HEK293 (cell line): ENCODE measurements at regions not wholly inside any gene's neighbourhood (a gene's known extent, or its start where the extent isn't known, plus 50 kb on each side); places are given as distances from the start of the nearest gene placed in this dataset.

Experiments used
- GLIS2 ChIP-seq: fragments of 450-650 bp; formaldehyde crosslinking; IDR thresholded peaks from 2 replicates; pipeline ENCODE4 v1.5.1; 2016; ENCODE audit warnings: missing biosample characterization, missing genetic modification characterization
- MEIS1 ChIP-seq: sonication (generic); formaldehyde crosslinking; IDR thresholded peaks from 2 replicates; pipeline ENCODE4 v1.8.1; 2022; ENCODE audit warnings: missing genetic modification reagents, mild to moderate bottlenecking, borderline replicate concordance
- MZF1 ChIP-seq: fragments of 450-650 bp; formaldehyde crosslinking; IDR thresholded peaks from 2 replicates; pipeline ENCODE4 v1.5.1; 2017; ENCODE audit warnings: missing biosample characterization, missing genetic modification characterization, borderline replicate concordance
- SCRT1 ChIP-seq: fragments of 450-650 bp; formaldehyde crosslinking; IDR thresholded peaks from 2 replicates; pipeline ENCODE4 v1.5.1; 2016; ENCODE audit warnings: missing biosample characterization, missing genetic modification characterization, borderline replicate concordance
- SCRT2 ChIP-seq: fragments of 450-650 bp; formaldehyde crosslinking; IDR thresholded peaks from 2 replicates; pipeline ENCODE4 v1.5.1; 2016; ENCODE audit warnings: missing biosample characterization, missing genetic modification characterization
- YY1 ChIP-seq: fragments of 450-650 bp; formaldehyde crosslinking; IDR thresholded peaks from 2 replicates; pipeline ENCODE4 v1.5.1; 2018; ENCODE audit warnings: missing biosample characterization, missing genetic modification characterization
- ZBTB17 ChIP-seq: fragments of 450-650 bp; formaldehyde crosslinking; IDR thresholded peaks from 2 replicates; pipeline ENCODE4 v1.5.1; 2016; ENCODE audit warnings: missing biosample characterization, missing genetic modification characterization
- ZNF133 ChIP-seq: fragments of 450-650 bp; formaldehyde crosslinking; IDR thresholded peaks from 2 replicates; pipeline ENCODE4 v1.5.1; 2016; ENCODE audit warnings: missing biosample characterization, missing genetic modification characterization
- ZNF221 ChIP-seq: fragments of 450-650 bp; formaldehyde crosslinking; IDR thresholded peaks from 2 replicates; pipeline ENCODE4 v1.5.1; 2017; ENCODE audit warnings: missing biosample characterization, missing genetic modification characterization, borderline replicate concordance
- ZNF335 ChIP-seq: fragments of 450-650 bp; formaldehyde crosslinking; conservative IDR thresholded peaks from 2 replicates; pipeline ENCODE4 v1.5.1; 2016; ENCODE audit warnings: missing biosample characterization, missing genetic modification characterization
- ZNF423 ChIP-seq: fragments of 450-650 bp; formaldehyde crosslinking; IDR thresholded peaks from 2 replicates; pipeline ENCODE4 v1.5.1; 2016; ENCODE audit warnings: missing biosample characterization, missing genetic modification characterization
- ZNF561 ChIP-seq: fragments of 450-650 bp; IDR thresholded peaks from 2 replicates; pipeline ENCODE4 v1.5.1; 2018; ENCODE audit warnings: missing biosample characterization, missing genetic modification characterization, borderline replicate concordance
- ZNF621 ChIP-seq: fragments of 450-650 bp; formaldehyde crosslinking; IDR thresholded peaks from 2 replicates; pipeline ENCODE4 v1.5.1; 2017; ENCODE audit warnings: missing biosample characterization, missing genetic modification characterization
- ZNF843 ChIP-seq: fragments of 450-650 bp; formaldehyde crosslinking; IDR thresholded peaks from 2 replicates; pipeline ENCODE4 v1.5.1; 2016; ENCODE audit warnings: missing biosample characterization, missing genetic modification characterization
- ZXDB ChIP-seq: fragments of 450-650 bp; formaldehyde crosslinking; IDR thresholded peaks from 2 replicates; pipeline ENCODE4 v1.5.1; 2016; ENCODE audit warnings: missing biosample characterization, missing genetic modification characterization
- TF ChIP-seq, protein P1 (sequence below): fragments of 450-650 bp; formaldehyde crosslinking; IDR thresholded peaks from 2 replicates; pipeline ENCODE4 v1.5.1; 2016; ENCODE audit warnings: missing biosample characterization, missing genetic modification characterization, borderline replicate concordance
- TF ChIP-seq, protein P2 (sequence below): fragments of 450-650 bp; formaldehyde crosslinking; IDR thresholded peaks from 2 replicates; pipeline ENCODE4 v1.5.1; 2016; ENCODE audit warnings: missing biosample characterization, missing genetic modification characterization, low read depth
- TF ChIP-seq, protein P3 (sequence below): fragments of 450-650 bp; formaldehyde crosslinking; IDR thresholded peaks from 2 replicates; pipeline ENCODE4 v1.5.1; 2017; ENCODE audit warnings: missing biosample characterization, missing genetic modification characterization
- TF ChIP-seq, protein P4 (sequence below): fragments of 450-650 bp; formaldehyde crosslinking; optimal IDR thresholded peaks from 2 replicates; pipeline ENCODE3; 2016; ENCODE audit warnings: missing biosample characterization, mild to moderate bottlenecking, missing genetic modification characterization
- TF ChIP-seq, protein P5 (sequence below): fragments of 450-650 bp; formaldehyde crosslinking; IDR thresholded peaks from 2 replicates; pipeline ENCODE4 v1.5.0; 2017; ENCODE audit warnings: missing biosample characterization, missing genetic modification characterization, borderline replicate concordance
- TF ChIP-seq, protein P6 (sequence below): fragments of 450-650 bp; formaldehyde crosslinking; IDR thresholded peaks from 2 replicates; pipeline ENCODE4 v1.5.1; 2016; ENCODE audit warnings: missing biosample characterization, missing genetic modification characterization

DNA sequence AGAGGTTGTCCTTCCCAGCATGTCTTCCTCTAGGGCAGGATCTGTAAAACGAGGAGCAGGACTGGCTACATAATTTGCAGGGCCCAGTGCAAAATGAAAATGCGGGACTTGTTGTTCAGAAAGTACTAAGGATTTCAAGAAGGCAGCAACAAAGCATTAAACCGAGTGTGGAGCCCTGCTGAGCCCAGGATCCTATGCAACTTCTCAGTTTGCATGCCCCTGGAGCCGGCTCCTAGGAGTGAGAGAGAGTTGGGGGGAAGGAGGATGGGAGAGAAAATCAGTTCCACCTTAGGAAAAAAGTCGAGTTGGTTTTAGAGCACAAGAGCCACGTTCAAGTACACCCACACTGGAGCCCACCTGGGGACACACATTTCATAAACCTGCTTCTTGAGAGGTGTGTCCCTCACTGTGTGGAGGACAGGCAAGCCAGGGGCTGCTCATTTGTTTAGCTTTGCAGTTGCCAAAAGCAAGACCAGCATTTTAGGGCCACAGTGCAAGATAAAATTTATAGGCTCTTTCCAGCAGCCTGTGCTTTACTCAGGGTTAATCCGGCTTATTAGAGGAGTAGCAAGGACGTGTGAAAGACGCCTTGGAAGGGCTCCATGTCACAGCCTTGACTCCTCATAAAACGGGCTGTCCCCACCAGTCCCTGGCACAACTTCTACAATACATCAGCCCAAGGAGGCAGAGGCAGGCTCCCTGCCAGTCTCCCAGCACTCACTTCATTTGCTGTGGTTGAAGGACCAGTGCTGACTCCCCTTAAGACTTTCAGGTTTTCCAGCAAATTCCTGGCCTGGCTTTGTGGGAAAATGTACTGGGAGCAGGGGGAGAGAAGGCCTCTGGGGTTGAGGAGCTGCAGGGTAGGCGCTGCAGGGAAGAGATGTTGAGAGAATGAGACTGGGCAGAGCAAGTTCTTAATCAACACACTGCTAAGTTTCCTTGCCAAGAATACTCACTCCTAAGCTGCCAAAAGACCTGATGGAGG lies 159.7 kb upstream of the SEMA6A start (continued):
- TF ChIP-seq, protein P1, sequence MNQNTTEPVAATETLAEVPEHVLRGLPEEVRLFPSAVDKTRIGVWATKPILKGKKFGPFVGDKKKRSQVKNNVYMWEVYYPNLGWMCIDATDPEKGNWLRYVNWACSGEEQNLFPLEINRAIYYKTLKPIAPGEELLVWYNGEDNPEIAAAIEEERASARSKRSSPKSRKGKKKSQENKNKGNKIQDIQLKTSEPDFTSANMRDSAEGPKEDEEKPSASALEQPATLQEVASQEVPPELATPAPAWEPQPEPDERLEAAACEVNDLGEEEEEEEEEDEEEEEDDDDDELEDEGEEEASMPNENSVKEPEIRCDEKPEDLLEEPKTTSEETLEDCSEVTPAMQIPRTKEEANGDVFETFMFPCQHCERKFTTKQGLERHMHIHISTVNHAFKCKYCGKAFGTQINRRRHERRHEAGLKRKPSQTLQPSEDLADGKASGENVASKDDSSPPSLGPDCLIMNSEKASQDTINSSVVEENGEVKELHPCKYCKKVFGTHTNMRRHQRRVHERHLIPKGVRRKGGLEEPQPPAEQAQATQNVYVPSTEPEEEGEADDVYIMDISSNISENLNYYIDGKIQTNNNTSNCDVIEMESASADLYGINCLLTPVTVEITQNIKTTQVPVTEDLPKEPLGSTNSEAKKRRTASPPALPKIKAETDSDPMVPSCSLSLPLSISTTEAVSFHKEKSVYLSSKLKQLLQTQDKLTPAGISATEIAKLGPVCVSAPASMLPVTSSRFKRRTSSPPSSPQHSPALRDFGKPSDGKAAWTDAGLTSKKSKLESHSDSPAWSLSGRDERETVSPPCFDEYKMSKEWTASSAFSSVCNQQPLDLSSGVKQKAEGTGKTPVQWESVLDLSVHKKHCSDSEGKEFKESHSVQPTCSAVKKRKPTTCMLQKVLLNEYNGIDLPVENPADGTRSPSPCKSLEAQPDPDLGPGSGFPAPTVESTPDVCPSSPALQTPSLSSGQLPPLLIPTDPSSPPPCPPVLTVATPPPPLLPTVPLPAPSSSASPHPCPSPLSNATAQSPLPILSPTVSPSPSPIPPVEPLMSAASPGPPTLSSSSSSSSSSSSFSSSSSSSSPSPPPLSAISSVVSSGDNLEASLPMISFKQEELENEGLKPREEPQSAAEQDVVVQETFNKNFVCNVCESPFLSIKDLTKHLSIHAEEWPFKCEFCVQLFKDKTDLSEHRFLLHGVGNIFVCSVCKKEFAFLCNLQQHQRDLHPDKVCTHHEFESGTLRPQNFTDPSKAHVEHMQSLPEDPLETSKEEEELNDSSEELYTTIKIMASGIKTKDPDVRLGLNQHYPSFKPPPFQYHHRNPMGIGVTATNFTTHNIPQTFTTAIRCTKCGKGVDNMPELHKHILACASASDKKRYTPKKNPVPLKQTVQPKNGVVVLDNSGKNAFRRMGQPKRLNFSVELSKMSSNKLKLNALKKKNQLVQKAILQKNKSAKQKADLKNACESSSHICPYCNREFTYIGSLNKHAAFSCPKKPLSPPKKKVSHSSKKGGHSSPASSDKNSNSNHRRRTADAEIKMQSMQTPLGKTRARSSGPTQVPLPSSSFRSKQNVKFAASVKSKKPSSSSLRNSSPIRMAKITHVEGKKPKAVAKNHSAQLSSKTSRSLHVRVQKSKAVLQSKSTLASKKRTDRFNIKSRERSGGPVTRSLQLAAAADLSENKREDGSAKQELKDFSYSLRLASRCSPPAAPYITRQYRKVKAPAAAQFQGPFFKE (tag by site-specific recombination) = no peak
- TF ChIP-seq, protein P2, sequence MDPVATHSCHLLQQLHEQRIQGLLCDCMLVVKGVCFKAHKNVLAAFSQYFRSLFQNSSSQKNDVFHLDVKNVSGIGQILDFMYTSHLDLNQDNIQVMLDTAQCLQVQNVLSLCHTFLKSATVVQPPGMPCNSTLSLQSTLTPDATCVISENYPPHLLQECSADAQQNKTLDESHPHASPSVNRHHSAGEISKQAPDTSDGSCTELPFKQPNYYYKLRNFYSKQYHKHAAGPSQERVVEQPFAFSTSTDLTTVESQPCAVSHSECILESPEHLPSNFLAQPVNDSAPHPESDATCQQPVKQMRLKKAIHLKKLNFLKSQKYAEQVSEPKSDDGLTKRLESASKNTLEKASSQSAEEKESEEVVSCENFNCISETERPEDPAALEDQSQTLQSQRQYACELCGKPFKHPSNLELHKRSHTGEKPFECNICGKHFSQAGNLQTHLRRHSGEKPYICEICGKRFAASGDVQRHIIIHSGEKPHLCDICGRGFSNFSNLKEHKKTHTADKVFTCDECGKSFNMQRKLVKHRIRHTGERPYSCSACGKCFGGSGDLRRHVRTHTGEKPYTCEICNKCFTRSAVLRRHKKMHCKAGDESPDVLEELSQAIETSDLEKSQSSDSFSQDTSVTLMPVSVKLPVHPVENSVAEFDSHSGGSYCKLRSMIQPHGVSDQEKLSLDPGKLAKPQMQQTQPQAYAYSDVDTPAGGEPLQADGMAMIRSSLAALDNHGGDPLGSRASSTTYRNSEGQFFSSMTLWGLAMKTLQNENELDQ (tag by site-specific recombination) = no peak
- TF ChIP-seq ZNF335 (tag by site-specific recombination) (peak; percentile 86), ZNF221 (tag by site-specific recombination) (no peak), YY1 (no peak), ZNF133 (tag by site-specific recombination) (no peak), GLIS2 (no peak), ZNF423 (tag by site-specific recombination) (0 out of 2 replicates have a peak, but pooled peaks have one; percentile 19), SCRT2 (tag by site-specific recombination) (no peak), SCRT1 (no peak), MZF1 (tag by site-specific recombination) (peak; percentile 42; the same call in 1 of the 2 replicates), ZXDB (tag by site-specific recombination) (no peak), ZNF621 (tag by site-specific recombination) (no peak), ZNF561 (peak; percentile 58; the same call in 1 of the 2 replicates), ZBTB17 (tag by site-specific recombination) (no peak), ZNF843 (no peak), MEIS1 (CRISPR knock-in tag) (no peak)
- TF ChIP-seq, protein P3, sequence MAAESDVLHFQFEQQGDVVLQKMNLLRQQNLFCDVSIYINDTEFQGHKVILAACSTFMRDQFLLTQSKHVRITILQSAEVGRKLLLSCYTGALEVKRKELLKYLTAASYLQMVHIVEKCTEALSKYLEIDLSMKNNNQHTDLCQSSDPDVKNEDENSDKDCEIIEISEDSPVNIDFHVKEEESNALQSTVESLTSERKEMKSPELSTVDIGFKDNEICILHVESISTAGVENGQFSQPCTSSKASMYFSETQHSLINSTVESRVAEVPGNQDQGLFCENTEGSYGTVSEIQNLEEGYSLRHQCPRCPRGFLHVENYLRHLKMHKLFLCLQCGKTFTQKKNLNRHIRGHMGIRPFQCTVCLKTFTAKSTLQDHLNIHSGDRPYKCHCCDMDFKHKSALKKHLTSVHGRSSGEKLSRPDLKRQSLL = peak; percentile 80
- TF ChIP-seq, protein P4, sequence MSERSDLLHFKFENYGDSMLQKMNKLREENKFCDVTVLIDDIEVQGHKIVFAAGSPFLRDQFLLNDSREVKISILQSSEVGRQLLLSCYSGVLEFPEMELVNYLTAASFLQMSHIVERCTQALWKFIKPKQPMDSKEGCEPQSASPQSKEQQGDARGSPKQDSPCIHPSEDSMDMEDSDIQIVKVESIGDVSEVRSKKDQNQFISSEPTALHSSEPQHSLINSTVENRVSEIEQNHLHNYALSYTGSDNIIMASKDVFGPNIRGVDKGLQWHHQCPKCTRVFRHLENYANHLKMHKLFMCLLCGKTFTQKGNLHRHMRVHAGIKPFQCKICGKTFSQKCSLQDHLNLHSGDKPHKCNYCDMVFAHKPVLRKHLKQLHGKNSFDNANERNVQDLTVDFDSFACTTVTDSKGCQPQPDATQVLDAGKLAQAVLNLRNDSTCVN = no peak
- TF ChIP-seq, protein P5, sequence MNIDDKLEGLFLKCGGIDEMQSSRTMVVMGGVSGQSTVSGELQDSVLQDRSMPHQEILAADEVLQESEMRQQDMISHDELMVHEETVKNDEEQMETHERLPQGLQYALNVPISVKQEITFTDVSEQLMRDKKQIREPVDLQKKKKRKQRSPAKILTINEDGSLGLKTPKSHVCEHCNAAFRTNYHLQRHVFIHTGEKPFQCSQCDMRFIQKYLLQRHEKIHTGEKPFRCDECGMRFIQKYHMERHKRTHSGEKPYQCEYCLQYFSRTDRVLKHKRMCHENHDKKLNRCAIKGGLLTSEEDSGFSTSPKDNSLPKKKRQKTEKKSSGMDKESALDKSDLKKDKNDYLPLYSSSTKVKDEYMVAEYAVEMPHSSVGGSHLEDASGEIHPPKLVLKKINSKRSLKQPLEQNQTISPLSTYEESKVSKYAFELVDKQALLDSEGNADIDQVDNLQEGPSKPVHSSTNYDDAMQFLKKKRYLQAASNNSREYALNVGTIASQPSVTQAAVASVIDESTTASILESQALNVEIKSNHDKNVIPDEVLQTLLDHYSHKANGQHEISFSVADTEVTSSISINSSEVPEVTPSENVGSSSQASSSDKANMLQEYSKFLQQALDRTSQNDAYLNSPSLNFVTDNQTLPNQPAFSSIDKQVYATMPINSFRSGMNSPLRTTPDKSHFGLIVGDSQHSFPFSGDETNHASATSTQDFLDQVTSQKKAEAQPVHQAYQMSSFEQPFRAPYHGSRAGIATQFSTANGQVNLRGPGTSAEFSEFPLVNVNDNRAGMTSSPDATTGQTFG (tag by site-specific recombination) = no peak
- TF ChIP-seq, protein P6, sequence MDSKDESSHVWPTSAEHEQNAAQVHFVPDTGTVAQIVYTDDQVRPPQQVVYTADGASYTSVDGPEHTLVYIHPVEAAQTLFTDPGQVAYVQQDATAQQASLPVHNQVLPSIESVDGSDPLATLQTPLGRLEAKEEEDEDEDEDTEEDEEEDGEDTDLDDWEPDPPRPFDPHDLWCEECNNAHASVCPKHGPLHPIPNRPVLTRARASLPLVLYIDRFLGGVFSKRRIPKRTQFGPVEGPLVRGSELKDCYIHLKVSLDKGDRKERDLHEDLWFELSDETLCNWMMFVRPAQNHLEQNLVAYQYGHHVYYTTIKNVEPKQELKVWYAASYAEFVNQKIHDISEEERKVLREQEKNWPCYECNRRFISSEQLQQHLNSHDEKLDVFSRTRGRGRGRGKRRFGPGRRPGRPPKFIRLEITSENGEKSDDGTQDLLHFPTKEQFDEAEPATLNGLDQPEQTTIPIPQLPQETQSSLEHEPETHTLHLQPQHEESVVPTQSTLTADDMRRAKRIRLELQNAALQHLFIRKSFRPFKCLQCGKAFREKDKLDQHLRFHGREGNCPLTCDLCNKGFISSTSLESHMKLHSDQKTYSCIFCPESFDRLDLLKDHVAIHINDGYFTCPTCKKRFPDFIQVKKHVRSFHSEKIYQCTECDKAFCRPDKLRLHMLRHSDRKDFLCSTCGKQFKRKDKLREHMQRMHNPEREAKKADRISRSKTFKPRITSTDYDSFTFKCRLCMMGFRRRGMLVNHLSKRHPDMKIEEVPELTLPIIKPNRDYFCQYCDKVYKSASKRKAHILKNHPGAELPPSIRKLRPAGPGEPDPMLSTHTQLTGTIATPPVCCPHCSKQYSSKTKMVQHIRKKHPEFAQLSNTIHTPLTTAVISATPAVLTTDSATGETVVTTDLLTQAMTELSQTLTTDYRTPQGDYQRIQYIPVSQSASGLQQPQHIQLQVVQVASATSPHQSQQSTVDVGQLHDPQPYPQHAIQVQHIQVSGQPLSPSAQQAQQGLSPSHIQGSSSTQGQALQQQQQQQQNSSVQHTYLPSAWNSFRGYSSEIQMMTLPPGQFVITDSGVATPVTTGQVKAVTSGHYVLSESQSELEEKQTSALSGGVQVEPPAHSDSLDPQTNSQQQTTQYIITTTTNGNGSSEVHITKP (tag by site-specific recombination) = no peak
